BJ (cell line): ENCODE measurements at regions not wholly inside any gene's neighbourhood (a gene's known extent, or its start where the extent isn't known, plus 50 kb on each side); places are given as distances from the start of the nearest gene placed in this dataset.

Experiments used
- CTCF ChIA-PET: fragments of 350-600 bp; formaldehyde crosslinking; extraction: SDS; loops from one replicate; lab custom pipeline; 2021; ENCODE audit warnings: antibody characterized with exemption, inconsistent platforms; lab: Yijun Ruan, JAX
- POLR2A ChIA-PET: fragments of 300-600 bp; sonication (Branson Sonifier 250); formaldehyde crosslinking; extraction: SDS; loops from one replicate; lab custom pipeline; 2021; ENCODE audit warnings: antibody characterized with exemption; lab: Charles Lee
- DNase-seq: peaks from one replicate; pipeline ENCODE4 v3.0.0-alpha.2; 2011; ENCODE audit warnings: low read depth
- H3K27me3 ChIP-seq: 2 replicates; pipeline ENCODE4 v1.6.0; 2011; ENCODE audit warnings: low read length; ENCODE audit not compliant: control insufficient read depth, insufficient read depth
- H3K36me3 ChIP-seq: 2 replicates; pipeline ENCODE4 v1.5.1; 2011; ENCODE audit warnings: low read length; ENCODE audit not compliant: control insufficient read depth, insufficient read depth
- H3K4me3 ChIP-seq: 2 replicates; pipeline ENCODE4 v1.5.1; 2011; ENCODE audit warnings: low read depth, mild to moderate bottlenecking, control low read depth, low read length
- CTCF ChIP-seq: IDR thresholded peaks from 2 replicates; pipeline ENCODE4 v1.5.1; 2011; ENCODE audit warnings: low read depth, mild to moderate bottlenecking, control low read depth, inconsistent platforms, low read length, moderate library complexity; ENCODE audit not compliant: insufficient read depth

GRCh38 chr3:166661621-166662020 is 718.5 kb downstream of the ZBBX start:
- no peak for TF ChIP-seq CTCF
- no peak for DNase-seq
- Histone ChIP-seq H3K27me3 (no peaks in the 10 kb centered on the region), H3K36me3 (no peaks in the 10 kb centered on the region), H3K4me3 (no peak overlapping the region)
- ChIA-PET CTCF (no interaction called here), POLR2A (no interaction called here)

DNA sequence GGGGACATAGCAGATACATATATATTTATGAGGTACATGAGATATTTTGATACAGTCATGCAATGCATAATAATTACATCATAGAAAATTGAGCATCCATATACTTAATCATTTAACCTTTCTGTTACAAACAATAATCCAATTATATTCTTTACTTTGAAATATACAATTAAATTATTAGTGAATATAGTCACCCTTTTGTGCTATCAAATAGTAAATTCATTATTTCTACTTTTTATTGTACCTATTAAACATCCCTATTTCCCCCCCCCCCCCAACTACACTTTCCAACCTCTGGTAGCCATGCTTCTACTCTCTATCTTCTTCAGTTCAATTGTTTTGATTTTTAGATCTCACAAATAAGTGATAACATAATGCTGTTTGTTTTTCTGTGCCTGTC is 719.1 kb downstream of the ZBBX start:
- CTCF ChIA-PET: no interaction called here
- H3K27me3 ChIP-seq: no peaks in the 10 kb centered on the region

DNA sequence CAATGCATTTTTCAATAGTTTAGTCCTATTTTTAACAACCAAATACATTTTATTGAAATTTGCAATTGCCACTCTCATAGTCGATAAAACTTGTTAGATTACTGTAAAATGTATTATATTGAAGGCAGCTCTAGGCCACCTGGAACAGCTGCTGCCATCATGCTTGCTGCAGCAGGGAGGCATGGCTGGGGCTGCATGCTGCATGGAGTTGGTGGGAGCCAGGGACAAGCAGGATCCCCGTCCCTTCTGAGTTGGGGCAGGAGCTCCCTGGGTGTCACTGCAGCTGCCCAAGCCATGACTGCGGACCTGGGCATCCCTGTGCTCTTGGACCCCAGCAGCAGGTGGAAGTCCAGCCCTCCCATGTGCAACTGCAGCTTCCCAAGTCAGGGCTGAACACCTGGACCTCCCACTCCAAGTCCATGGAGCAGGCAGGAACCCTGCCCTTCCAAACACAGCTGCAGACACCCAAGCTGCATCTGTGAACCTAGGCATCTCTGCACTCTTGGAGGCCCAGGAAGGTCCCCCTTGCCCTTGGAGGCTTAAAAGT is 742.0 kb downstream of the ZBBX start:
- CTCF ChIA-PET: no interaction called here
- Histone ChIP-seq H3K4me3 (no peak overlapping the region), H3K27me3 (no peaks in the 10 kb centered on the region), H3K36me3 (no peaks in the 10 kb centered on the region)
- no peak for DNase-seq
- POLR2A ChIA-PET: no interaction called here
- TF ChIP-seq CTCF: no peak

More for the DNA sequence above, 719.1 kb downstream of the ZBBX start:
- TF ChIP-seq CTCF: no peak
- POLR2A ChIA-PET: no interaction called here
- Histone ChIP-seq H3K4me3 (no peak overlapping the region), H3K36me3 (no peaks in the 10 kb centered on the region)
- DNase-seq: no peak

GRCh38 chr3:166634091-166634746 is 745.9 kb downstream of the ZBBX start:
- ChIA-PET POLR2A (no interaction called here), CTCF (no interaction called here)
- DNase-seq: no peak
- Histone ChIP-seq H3K27me3 (no peaks in the 10 kb centered on the region), H3K4me3 (no peak overlapping the region), H3K36me3 (no peaks in the 10 kb centered on the region)
- TF ChIP-seq CTCF: no peak

DNA sequence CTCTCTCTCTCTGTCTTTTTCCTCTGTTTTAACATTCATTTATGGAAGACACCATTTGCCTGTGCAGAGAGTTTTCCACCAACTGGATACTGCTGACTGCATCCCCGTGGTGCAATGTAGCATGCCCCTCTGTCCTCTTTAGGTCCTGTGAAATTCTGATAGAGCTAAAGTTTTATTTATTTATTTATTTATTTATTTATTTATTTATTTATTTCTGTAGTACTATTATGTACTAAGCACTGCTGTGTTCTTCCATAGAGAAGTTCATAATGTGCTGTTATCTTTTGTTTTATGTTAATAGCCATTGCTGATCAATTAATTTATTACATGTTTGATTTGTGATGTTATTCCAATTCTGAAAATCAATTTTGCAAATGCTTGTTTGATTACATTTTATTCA is 749.9 kb downstream of the ZBBX start:
- no peaks in the 10 kb centered on the region for H3K27me3 ChIP-seq
- no peak for TF ChIP-seq CTCF
- H3K36me3 ChIP-seq: no peaks in the 10 kb centered on the region
- ChIA-PET CTCF (no interaction called here), POLR2A (no interaction called here)
- DNase-seq: no peak
- no peak overlapping the region for H3K4me3 ChIP-seq
